ENCODE measurements at regions not wholly inside any gene's neighbourhood (a gene's known extent, or its start where the extent isn't known, plus 50 kb on each side); places are given as distances from the start of the nearest gene placed in this dataset.

GRCh38 chr5:5021436-5021835 lies 118.7 kb upstream of the ADAMTS16 start:
- no peak for DNase-seq (ENCODE audit: low read depth in 3 of 3, low spot score in 1 of 3)

GRCh38 chr5:5025098-5025773 lies 114.9 kb upstream of the ADAMTS16 start:
- no peak for DNase-seq (ENCODE audit: low read depth in 3 of 3, low spot score in 1 of 3)

GRCh38 chr5:5025774-5026408 lies 114.2 kb upstream of the ADAMTS16 start:
- DNase-seq (ENCODE audit: low read depth in 3 of 3, low spot score in 1 of 3): no peak

DNA sequence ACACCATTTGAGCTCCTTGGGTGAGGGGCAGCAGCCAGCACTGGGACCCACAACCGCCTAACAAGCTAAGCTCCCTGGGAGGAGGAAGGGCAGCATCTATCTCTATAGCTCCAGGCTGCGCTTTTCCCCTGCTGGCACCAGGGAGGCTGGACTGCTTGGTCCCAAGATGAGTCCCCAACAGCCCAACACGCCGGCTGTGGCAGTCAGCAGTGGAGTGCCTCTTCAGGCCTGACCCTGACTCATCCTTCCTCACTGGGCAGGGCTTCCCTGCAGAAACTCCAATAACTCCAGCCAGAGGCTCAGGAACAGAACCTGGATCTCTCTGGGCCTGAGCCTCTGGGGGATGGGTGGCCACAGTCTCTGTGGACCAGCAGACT lies 113.7 kb upstream of the ADAMTS16 start:
- DNase-seq (ENCODE audit: low read depth in 3 of 3, low spot score in 1 of 3): no peak

DNA sequence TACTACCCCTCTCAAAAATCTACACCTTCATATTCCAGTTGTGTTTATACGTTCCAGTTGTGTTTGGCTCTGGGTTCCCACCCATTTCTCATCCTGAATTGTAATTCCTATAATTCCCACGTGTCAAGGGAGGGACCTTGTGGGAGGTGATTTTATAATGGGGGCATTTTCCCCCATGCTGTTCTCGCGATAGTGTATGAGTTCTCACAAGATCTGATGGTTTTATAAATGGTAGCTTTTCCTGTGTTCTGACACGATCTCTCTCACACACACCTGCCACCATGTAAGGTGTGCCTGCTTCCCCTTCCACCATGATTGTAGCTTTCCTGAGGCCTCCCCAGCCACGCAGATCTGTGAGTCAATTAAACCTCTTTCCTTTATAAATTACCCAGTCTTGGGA lies 108.5 kb upstream of the ADAMTS16 start:
- DNase-seq (ENCODE audit: low read depth in 3 of 3, low spot score in 1 of 3): no peak

DNA sequence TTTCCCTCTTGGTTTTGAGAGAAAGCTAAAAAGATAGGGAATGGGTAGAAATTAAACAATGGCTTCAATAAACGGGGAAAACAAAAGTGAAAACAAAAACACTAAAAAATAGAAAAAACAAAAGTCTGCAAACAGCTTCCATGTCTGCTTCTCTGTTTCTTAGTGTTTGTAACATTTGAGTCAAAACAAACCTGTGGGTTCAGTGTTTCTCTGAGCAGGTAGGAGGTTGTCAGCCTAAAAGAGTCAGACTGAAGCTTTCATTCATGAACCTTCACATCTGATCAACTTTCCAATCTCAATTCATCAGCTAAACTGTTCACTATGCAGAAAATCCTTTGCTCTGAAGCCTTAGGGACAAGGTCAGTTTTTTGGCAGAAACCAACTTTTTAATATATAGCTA lies 102.5 kb upstream of the ADAMTS16 start:
- no peak for DNase-seq (ENCODE audit: low read depth in 3 of 3, low spot score in 1 of 3)

GRCh38 chr5:5039918-5040317 lies 100.2 kb upstream of the ADAMTS16 start:
- no peak for DNase-seq (ENCODE audit: low read depth in 3 of 3, low spot score in 1 of 3)

GRCh38 chr5:5040712-5041111 lies 99.4 kb upstream of the ADAMTS16 start:
- no peak for DNase-seq (ENCODE audit: low read depth in 3 of 3, low spot score in 1 of 3)

GRCh38 chr5:5042806-5043205 lies 97.3 kb upstream of the ADAMTS16 start:
- DNase-seq (ENCODE audit: low read depth in 3 of 3, low spot score in 1 of 3): no peak

- no peak for DNase-seq (ENCODE audit: low read depth in 3 of 3, low spot score in 1 of 3)
Measured at GRCh38 chr5:5043346-5043745, 96.8 kb upstream of the ADAMTS16 start.

GRCh38 chr5:5044247-5044840 lies 95.8 kb upstream of the ADAMTS16 start:
- DNase-seq (ENCODE audit: low read depth in 3 of 3, low spot score in 1 of 3): no peak

DNA sequence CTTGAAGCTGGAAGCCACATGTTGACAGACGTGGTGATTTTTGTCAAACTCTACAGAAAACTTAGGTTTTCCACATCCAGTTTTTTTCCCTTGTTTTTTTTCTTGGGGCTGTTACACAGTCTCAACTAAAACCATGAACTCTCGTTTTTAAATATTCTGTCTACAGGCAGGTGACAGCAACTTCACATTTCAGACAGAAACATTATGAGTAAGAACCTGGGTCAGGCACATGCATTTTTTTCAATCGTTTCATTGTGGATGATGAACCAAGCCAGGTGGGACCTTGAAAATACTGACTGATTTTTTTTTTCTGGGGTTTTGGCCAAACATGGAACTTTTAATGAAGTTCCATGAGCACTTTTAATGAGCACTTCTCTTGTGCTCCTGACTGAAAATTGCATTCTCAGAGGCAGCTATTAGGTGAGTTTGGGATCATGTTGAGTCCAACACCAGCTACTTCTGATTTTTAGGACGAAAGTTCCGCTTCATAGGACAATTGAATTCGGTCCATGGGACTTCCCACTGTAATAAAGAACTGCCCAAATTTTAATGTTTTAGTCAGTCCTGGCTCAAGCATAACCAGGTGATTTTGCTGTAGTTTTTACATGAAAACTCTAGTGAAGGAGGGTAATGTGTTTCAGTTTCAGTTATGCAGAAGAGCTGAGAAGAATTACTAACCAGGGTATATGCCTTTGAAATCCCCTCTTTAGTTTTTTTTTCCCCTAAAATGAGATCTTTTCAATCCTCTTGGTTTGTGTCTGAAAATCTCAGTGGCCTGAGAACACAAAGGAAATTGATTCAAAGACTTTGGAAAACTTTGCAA lies 93.2 kb upstream of the ADAMTS16 start:
- DNase-seq (ENCODE audit: low read depth in 3 of 3, low spot score in 1 of 3): no peak

GRCh38 chr5:5050801-5051200 lies 89.3 kb upstream of the ADAMTS16 start:
- DNase-seq (ENCODE audit: low read depth in 3 of 3, low spot score in 1 of 3): no peak

DNA sequence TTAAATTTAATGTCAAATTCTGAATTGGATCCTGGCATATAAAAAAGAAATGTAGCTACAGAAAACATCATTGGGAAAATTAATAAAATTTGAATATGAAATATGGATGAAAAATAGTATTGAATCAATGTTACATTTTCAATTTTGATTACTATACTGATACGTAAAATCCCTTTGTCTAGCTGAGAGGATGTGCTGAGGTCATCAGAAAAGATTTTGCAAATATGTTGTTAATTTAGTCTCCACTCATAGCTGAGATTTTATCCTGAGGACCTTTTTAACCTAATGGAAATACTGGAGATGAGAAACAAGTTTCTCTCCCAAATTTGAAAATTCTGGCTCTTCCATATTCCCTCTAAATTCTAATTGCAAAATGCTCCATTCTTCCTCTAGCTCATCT lies 84.4 kb upstream of the ADAMTS16 start:
- DNase-seq (ENCODE audit: low read depth in 3 of 3, low spot score in 1 of 3): no peak

DNA sequence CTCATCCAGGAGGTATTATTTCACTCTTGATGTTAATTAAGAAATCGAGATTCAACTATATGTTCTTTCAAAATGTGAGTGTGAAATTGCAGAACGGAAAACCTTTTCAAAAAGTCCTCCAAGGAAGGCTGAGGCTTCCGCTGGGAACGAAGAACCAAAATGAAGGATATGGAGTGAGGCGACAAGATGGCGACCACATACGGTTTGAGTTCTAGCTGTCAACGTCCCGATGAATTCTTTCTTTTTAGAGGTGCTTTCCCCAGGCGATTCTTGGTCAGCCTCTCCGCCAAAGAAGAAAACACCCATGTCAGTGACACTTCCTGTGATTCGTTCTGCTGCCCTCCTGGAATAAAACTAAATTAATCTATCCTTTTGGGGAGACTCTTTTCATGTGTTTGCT lies 78.3 kb upstream of the ADAMTS16 start:
- no peak for DNase-seq (ENCODE audit: low read depth in 3 of 3, low spot score in 1 of 3)

GRCh38 chr5:5062525-5063302 lies 77.4 kb upstream of the ADAMTS16 start:
- no peak for DNase-seq (ENCODE audit: low read depth in 3 of 3, low spot score in 1 of 3)

DNA sequence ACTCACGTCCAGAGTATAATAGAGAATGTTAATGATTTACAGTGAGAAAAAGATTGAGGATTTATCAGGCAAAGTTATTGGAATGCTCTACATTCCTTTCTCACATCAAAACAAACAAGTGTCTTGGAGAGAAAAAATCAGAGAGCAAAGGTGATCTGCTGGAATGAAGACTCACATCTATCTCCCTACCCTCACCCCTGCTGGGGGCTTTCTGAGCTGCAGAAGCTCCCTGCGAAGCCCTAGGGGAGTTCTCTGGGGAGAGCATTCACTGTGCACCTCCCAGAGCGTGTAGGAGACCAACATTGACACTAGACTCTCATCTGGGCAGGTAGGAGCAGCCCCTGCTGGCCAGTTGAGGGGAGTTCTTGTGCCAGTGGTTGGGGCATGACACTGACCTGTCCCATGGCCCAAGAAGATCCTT lies 76.6 kb upstream of the ADAMTS16 start:
- DNase-seq (ENCODE audit: low read depth in 3 of 3, low spot score in 1 of 3): no peak

DNA sequence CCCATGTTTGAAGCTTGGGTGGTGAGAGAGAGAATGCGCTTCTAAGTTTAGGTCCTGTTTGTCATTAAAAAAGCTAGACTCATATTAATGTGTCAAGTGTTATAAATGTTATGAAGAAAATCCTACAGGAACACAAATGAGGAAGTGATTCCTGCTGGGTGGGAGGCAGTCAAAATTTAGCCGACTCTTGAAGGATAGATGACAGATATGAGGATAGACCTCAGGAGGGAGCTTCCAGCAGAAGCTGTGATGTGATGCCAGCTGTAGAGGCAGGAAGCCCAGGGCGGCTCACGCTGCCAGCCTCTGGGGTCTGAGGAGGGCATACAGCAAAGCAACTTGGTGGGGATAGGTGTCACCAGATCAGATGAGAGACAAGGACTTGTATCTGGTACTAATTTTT lies 74.7 kb upstream of the ADAMTS16 start:
- DNase-seq (ENCODE audit: low read depth in 3 of 3, low spot score in 1 of 3): no peak

DNA sequence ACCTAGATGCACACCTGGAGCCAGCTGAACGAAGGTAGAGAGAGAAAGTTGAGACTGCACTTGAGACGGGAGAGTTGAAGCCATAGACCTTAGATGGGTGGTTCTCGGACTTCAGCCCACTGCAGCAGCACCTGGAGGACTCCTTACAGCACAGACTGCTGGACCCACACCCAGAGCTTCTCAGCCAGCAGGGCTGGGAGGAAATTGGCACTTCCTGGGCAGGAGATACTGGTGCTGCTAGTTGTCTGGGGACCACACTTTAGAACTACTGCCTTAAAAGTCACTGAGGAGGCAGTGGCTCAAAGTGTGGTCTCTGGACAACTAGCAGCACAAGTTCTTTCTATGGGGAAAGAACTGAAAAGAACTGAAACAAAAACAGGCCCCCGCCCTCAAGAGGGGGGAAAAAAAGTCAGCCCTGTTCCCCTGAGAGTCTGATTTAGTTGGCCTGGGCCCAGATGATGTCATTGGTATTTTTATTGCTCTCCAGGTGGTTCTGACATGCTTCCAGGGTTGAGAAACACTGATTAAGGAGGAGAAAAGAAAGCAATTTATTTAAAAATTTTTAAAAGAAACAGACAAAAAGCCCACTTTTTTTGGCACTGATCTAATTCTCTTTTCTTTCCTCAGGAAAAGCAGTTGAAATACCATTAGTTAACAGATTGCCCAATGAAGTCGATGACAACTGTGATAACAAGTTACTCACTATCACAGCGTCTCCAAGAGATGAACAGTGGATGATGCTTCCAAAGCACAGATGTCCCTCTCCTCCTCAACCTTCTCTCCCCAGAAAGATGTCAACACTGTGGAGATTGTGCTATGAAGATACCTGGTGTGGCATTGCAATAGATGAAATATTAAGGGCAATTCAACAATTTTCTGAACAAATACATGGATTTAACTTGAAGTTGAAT lies 73.6 kb upstream of the ADAMTS16 start:
- DNase-seq (ENCODE audit: low read depth in 3 of 3, low spot score in 1 of 3): no peak

DNA sequence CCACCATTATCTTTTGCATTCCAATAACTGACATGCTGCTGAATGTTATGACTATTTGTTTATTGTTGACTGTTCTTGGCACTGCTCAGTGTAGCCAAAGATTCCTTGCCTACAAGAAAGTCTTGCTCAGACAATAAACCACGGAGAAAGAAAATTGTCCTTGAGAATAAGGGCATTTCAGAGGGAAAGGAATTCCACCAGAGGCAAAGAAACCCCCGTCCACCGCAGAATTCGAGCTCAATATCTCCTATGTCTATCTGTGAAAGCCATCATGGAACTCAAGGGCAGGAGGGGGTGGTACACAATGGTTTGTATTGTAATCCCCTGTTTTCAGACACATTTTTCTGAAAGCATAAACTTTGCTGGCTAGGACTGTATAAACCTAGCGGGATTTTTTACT lies 70.3 kb upstream of the ADAMTS16 start:
- no peak for DNase-seq (ENCODE audit: low read depth in 3 of 3, low spot score in 1 of 3)
